GM19023 (cell line): ENCODE measurements at regions not wholly inside any gene's neighbourhood (a gene's known extent, or its start where the extent isn't known, plus 50 kb on each side); places are given as distances from the start of the nearest gene placed in this dataset.
"Not testable (repeated sequence)": the region's sequence is repeated elsewhere in the genome, so short reads cannot be mapped to it uniquely, and the experiment has no call there.

Source experiments
- ATAC-seq: cut with Tn5 transposase; IDR thresholded peaks from one replicate; pipeline ENCODE4 v1.9.1; 2021; ENCODE audit warnings: mild to moderate bottlenecking, moderate library complexity; ENCODE audit not compliant: unreplicated experiment

DNA sequence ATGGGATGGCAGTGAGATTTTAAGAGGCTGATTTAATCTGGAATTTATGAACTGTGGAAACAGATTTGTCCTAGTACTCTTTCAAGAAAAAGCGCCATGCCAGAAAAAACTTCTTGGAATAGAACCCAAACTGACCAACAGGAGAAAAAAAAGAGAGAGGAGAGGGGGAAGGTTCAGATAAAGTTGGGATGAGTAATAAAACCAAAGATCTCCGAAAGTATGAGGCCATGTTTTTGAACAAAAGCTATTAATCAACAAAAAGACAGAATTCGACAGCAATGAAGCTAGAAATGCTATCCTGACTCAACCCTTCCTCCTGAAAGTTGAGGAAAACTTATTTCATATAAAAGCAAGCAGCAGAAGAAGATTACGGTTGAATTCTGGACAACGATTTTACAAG lies 135.5 kb downstream of the CEMIP2 start:
- no peak for ATAC-seq

DNA sequence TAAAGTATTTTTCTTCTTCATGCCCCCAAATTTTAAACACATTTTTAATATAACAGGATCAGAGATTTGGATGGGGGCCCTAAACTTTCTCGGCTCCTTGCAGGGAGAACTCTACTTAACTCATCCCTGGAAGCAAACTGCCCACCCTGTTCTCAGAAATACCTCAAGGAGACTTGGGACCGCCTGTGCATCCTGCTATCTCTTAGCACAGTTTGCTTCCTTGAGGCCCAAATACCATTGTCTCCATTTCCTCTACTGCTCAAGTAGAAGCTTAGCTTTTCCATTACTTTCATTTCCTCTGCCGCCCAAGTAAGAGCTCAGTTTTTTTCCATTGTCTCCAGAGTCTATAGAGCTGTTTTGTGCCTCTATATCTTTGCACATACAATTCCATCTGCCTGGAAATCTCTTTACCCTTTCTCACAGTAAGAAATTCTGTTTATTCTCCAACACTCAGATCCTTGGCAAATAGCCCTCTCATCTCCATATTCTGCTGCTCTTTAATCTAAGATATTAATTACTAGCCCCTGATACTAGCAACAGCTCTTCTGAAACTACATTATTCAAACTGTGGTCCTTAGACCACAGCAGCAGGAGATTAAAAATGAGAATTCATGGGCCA lies 137.8 kb downstream of the CEMIP2 start:
- no peak for ATAC-seq

DNA sequence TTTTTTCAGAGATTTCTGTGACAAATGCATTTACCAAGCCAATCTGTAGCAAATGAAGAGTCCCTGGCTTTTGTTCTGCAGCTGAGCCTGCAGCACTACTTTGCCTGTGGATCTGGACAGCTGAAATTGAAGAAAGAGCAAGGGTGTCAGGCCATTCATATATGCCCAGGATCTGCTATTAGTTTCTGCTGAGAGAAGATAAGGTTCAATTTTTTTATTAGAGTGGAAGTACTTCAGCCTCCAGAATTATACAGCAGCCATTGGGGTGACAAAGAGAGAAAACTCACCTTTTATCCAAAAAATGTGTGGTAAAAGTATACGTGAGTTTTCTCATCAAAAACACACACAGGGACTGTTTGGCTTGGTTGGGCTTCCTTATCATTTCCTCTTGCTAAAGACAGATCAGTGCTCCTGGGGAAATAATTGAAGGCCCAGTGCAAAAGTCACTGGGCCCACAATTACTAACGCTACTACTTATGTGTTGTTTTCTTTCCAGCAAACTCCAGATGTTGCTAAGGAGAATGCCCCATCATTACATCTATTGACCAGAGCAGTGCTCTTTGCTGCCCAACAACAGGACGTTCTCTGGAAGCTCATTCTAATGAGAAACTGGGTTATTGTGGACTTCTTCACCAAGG lies 138.6 kb downstream of the CEMIP2 start:
- no peak for ATAC-seq

DNA sequence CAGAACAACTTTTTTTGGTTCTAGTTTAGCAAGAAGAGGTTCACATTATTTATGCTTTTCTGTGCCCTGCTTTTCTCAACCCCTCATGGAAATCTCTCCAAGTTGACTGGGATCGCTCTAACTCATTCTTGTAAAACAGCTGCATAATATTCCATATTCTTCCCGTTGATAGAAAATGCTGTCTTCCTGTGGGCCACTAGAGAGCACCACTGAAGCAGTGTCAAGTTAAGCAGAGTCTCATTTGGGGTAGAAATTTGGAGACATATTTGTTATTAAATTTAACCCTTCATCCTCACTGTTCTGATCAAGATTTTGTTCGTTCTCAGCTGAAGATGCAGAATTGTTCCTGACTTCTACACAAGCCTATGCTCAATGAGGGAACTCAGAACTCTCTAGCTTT lies 140.1 kb downstream of the CEMIP2 start:
- ATAC-seq: no peak

DNA sequence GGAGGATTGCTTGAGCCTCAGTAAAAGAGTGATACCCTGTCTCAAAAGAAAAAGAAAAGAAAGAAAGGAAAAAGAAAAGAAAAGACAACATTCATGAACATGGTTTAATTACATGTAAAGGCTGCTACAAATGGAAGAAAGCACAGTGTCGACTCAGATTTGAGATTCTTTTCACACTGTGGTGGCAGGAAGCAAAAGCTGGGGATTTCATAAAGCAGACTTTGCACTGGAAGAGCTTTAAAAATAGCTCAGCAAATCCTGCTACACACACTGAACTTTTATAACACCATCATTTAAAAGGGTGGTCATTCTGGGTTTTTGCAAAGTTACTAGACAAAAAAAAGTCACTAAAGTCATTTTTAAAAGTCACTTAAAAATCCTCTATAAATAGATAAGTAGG lies 140.8 kb downstream of the CEMIP2 start:
- ATAC-seq: no peak

DNA sequence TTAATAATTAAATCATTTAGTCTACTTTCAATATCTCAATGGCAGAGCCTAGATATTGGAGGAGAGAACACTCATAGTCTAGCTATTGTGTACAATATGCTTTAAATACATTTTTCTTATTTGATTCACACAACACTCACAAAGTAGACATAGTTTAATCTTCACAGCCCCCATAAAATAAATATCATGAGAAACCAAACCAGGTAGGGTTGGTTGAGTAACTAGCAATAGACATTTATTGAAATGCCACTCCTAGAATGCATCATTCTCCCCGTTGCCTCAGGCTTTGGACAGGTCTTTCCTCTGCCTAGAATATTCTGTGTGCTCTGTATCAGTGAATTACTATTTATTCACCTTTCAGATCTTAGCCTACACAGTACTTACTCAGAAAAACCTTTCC lies 141.9 kb downstream of the CEMIP2 start:
- no peak for ATAC-seq

DNA sequence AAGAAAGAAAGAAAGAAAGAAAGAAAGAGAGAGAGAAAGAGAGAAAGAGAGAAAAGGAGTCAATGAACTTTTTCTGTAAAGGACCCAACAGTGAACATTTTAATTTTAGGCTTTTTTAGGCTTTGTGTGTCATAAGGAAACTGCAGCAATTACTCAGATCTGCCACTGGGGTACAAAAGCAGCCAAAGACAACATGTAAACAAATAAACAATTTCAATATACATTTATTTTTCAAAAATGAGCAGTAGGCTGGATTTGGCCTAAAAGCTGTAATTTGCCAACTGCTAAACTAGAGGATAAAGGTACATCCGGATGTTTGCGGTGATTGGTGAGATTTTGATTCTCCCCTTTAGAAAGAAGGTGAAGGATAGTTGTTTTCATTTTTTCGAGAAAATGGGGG lies 143.6 kb downstream of the CEMIP2 start:
- no peak for ATAC-seq

DNA sequence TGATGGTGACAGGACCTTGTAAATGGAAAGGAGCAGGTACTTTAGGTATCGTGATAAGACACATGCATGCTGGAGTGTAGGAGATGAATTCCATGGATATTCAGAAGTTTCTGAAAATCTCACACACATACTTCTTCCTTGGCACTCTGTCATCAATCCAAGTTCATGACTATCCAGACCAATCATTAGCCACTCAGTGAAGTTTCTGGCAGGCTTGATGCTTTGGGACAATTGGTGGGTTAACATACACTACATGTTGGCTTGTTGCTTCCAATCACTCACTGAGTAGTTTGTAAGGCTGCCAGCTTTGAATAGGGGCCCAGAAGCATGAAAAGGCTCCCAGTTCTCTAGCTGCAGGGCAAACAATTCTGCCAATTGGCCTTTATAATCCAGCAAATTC lies 147.6 kb downstream of the CEMIP2 start:
- no peak for ATAC-seq

DNA sequence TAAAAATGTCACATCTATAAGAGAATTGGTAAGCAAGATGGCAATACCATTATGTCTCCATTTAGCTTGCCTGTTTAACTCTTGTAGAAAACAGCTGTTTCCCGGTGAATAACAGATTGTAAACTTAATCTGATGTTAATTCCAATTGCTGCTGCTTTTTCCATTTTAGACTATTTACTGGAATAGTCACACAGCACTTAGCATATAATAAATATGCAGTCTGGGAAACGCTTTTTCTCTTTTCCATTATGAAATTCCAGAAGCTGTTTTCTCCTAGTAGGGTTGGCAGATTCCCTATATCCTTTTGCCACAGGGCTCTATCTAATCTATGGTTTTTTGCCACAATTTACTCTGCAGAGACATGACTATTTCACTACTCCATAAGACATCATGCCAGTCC lies 148.0 kb downstream of the CEMIP2 start:
- no peak for ATAC-seq

DNA sequence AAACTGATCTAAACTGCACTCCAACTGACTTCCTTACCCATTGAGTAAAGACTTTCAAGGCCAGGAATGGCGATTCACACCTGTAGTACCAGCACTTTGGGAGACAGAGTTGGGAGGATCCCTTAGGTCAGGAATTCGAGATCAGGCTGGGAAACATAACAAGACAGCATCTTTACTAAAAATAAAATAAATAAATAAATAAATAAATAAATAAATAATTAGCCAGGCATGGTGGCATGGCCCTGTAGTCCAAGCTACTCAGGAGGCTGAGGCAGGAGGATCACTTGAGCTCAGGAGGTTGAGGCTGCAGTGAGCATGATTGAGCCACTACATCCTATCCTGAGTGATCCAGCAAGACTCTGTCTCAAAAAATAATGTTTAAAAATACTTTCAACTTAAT lies 148.4 kb downstream of the CEMIP2 start:
- ATAC-seq: no peak

DNA sequence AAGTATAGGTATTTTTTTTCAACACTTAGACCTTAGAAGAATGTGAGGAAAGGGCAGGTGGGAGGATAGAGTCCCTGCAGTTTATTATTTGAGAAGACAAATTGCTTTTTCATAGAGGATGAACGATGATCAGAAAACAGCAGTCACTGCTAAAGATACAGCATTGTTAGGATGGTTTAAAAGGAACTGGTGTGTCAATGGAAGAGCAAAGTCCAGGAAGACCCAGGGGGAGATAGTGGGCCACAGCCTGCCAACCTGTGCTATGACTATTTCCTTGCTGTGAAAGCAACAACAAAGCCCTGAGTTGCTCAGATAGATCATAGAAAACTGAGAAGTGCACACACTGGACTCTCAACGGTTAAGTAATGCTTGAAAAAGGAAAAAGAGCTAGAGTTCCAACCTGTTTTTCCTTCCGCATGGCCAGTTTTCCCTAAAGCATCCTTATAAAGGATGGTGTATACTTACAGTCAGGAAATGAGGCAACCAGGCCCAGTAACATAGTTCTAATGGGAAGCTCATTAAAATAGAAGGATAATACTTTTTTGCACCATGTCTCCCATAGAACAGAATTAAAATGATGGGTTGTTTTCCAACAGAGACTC lies 153.8 kb downstream of the CEMIP2 start:
- ATAC-seq: no peak

DNA sequence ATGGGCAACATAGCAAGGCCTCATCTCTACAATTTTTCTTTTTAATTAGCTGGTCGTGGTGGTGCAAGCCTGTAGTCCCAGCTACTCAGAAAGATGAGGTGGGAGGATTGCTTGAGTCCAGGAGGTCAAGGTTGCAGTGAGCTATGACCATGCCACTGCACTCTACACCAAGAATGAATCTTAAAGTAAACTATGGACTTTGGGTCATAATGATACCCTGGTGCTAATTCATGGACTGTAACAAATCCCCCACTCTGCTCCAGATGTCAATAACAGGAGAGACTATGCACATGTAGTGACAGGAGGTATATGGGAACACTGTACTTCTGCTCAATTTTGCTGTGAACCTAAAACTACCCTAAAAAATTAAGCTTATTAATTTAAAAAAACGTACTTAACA lies 155.4 kb downstream of the CEMIP2 start:
- no peak for ATAC-seq

DNA sequence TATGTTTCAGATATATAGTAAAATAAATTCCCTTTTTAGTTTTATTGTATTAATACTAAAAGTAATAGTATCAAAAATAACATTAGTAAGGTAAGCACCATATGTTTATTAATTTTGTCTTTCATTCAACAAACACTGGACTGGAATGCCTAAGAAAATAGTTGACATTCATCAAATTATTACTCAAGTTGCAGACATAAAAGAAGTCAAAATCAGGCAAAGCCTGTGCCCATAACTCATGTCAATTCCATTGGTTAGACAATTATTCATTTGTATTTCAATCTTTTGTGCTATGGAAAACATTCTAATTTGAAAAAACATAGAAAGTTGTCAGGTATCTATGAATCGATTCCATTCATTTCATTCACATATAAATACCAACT lies 158.9 kb downstream of the CEMIP2 start:
- ATAC-seq: no peak

DNA sequence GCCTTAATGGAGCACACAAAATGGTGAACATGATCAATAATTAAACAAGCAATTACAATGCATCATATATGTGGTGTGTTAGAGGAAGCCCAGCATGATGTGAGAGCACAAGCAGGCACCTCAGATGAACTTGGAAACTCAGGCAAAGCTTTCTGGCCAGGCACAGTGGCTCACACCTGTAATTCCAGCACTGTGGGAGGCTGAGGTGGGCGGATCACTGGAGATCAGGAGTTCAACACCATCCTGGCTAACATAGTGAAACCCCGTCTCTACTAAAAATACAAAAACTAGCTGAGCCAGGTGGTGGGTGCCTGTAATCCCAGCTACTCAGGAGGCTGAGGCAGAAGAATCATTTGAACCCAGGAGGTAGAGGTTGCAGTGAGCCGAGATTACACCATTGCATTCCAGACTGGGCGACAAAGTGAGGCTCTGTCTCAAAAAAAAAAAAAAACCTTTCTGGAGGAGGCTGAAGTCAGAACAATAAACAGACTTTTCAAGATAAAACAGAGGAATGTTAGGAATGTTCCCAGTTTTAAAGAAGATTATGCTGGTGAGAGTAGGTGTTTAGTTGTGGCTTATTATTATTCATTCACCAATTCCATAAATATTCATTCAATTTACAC lies 159.4 kb downstream of the CEMIP2 start:
- ATAC-seq: no peak

DNA sequence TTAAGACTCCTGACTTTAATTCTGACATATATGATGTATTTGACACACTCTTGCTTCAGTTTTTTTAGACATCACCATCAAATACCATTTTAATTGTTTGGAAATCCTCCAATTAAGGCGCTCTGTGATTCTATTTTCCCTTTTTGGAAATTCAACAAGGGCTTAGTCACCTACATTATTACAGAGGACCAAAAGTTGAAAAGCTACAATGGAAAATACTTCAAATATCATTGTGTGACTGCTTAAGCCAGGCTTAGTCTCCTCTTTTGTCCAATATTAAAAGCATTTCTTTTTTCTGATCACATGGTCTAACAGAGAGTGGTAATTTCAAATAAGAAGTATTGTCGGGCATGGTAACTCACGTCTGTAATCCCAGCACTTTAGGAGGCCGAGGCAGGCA lies 160.3 kb downstream of the CEMIP2 start:
- no peak for ATAC-seq

DNA sequence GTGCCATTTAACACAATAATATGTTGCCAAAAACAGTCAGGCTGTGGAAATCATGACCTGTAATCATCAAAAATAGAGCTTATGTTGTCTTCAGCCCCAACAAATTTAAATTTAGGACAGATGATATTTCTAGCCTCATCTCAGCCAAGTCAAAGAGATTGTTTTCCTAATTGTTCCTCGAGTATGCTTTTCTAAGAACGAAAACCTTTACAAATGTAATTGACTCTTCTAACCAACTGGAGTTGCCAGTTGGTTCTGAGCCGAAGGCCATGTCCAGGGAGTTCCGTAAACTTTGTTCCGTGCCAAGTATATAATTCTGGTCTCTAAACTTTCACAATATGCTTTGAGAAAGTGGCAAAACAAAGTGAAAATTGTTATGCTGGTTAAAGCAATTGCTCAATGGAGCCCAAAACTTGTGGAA lies 160.8 kb downstream of the CEMIP2 start:
- no peak for ATAC-seq

DNA sequence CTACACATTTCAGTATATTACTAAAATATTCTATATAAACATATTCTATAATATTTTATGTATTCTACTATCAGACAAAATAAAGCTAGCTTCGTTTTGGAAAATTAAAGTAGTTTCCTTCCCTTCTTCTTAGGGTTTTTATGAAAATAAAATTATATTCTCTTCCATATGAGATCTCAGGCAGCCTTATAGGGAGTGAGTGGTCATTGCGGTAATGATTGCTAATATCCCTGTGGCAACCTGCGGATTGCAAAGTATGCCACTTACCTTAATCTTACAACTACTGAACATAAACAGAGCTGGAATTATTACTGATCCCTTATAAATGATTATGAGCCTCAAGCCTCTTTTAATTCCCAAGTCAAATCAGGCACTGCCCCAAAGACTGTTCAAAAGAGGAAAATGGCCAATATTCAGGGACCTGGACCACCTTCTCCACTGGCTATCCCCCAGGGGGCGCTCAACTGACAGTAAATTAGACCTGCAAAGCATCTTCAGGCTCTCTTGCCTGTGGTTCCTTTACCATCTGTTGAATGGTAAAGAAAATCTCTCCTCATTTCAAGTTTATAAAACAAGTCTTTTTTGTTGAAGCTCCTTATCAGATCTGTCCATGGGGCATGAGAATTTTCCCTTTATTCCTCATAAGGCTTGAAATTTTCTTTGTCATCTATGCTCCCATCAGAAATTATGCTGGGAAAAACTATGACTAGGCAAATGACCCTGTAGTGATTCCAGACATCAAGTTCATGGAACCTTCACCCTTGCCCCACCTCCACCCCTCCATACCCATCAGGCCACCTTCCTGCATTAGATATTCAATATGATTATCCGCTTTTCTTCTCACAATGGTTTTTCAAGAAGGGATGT lies 163.9 kb downstream of the CEMIP2 start:
- no peak for ATAC-seq

DNA sequence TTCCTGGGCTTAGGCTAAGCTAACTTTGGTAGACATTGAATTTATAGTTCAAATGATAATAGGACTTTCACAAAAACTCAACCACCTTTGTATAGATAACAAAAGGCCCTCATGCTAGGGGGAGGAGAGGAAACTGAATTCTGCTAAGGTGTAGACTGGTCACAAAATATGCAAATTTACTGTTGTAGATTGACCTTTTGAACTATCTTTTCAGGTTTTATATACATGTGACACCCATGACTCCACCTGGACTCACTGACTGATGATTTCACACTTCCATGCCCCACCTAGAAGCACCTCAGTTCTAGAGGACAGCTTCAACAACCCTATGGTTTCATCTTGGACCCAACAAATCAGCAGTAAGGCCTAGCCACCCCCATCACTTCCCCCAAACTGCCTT lies 165.7 kb downstream of the CEMIP2 start:
- no peak for ATAC-seq

DNA sequence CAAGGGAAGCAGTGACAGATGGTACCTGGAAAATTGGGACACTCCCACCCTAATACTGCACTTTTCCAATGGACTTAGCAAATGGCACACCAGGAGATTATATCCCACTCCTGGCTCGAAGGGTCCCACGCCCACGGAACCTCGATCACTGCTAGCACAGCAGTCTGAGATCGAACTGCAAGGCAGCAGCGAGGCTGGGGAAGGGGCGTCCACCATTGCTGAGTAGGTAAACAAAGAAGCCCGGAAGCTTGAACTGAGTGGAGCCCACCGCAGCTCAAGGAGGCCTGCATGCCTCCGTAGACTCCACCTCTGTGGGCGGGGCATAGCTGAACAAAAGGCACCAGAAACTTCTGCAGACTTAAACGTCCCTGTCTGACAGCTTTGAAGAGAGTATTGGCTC lies 172.6 kb downstream of the CEMIP2 start:
- not testable (repeated sequence) for ATAC-seq

DNA sequence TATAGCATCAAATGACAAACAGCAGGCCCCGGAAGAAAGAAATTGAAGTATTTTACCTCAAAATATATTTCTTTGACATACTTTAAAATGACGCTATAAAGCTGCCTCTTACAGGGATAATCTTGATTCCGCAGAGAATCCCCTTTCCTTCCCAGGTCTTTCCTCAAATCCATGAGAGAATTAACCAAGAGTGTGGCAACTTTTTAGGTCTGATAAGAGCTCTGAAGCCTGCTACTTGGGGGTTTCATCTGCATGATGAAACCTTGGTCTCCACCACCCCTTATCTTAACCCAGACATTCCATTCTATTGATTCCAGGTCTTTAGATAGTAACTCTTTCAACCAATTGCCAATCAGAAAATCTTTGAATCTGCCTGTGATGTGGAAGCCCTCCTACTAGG lies 173.8 kb downstream of the CEMIP2 start:
- ATAC-seq: no peak

DNA sequence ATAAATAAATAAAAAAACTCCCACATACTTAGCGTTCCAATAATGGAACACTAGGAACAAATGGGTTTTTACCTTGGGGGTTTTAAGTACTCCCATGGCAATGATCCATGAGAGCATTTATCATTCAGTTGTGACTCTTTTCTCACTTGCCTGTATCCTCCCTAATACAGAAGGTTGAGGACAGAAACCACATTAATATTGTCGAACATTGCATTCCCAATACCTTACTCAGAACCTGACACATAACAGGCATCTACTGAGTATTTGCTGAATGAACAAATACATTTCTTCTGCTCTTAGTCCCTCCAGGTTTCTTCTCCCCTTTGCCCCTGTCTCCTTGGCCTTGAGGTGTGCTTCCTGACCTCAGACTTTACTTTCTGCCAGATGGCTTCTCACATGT lies 175.9 kb downstream of the CEMIP2 start:
- ATAC-seq: no peak
